ACC112 (cell line): ENCODE measurements at regions not wholly inside any gene's neighbourhood (a gene's known extent, or its start where the extent isn't known, plus 50 kb on each side); places are given as distances from the start of the nearest gene placed in this dataset.

Experiments
- H2AFZ ChIP-seq: fragments of 200-600 bp; sonication (generic); one replicate; pipeline ENCODE4 v1.6.0; 2017; ENCODE audit warnings: antibody characterized with exemption, low read length; ENCODE audit not compliant: unreplicated experiment
- H3K27ac ChIP-seq: fragments of 200-600 bp; sonication (generic); 2 replicates; pipeline ENCODE4 v1.5.1; 2014; ENCODE audit warnings: low read depth, mild to moderate bottlenecking, antibody characterized with exemption, low read length, moderate library complexity
- H3K27me3 ChIP-seq: fragments of 200-600 bp; sonication (generic); 2 replicates; pipeline ENCODE4 v1.6.1; 2014; ENCODE audit warnings: mild to moderate bottlenecking, antibody characterized with exemption, low read length, moderate library complexity, mixed read lengths; ENCODE audit not compliant: insufficient read depth
- H3K36me3 ChIP-seq: fragments of 200-600 bp; sonication (generic); 2 replicates; pipeline ENCODE4 v1.6.1; 2016; ENCODE audit warnings: mild to moderate bottlenecking, antibody characterized with exemption, low read length, moderate library complexity, mixed read lengths; ENCODE audit not compliant: insufficient read depth
- H3K4me1 ChIP-seq: fragments of 200-600 bp; sonication (generic); one replicate; pipeline ENCODE4 v1.6.1; 2016; ENCODE audit warnings: low read length, mixed read lengths; ENCODE audit not compliant: insufficient read depth, unreplicated experiment, control insufficient read depth
- H3K4me3 ChIP-seq: fragments of 200-600 bp; sonication (generic); 2 replicates; pipeline ENCODE4 v1.5.1; 2014; ENCODE audit warnings: mild to moderate bottlenecking, low read depth, low read length
- H3K79me2 ChIP-seq: fragments of 200-600 bp; sonication (generic); one replicate; pipeline ENCODE4 v1.6.0; 2016; ENCODE audit warnings: low read length; ENCODE audit not compliant: control insufficient read depth, unreplicated experiment, insufficient read depth

- no peak overlapping the region for H3K4me3 ChIP-seq
- H3K27me3 ChIP-seq = peaks cover 3% of the 10 kb centered on the region; the same call in 1 of the 2 replicates
- no peaks in the 10 kb centered on the region for H3K36me3 ChIP-seq
- H3K27ac ChIP-seq = no peak overlapping the region
- no peaks in the 10 kb centered on the region for H3K79me2 ChIP-seq
- no peaks in the 10 kb centered on the region for H3K4me1 ChIP-seq
- H2AFZ ChIP-seq = no peak overlapping the region
These were observed 112.2 kb upstream of the GPR26 start for GRCh38 chr10:123553810-123554430.

- Histone ChIP-seq H3K4me3 (no peak overlapping the region), H2AFZ (no peak overlapping the region), H3K79me2 (no peaks in the 10 kb centered on the region), H3K4me1 (no peaks in the 10 kb centered on the region), H3K27ac (no peak overlapping the region), H3K36me3 (no peaks in the 10 kb centered on the region), H3K27me3 (peaks cover 3% of the 10 kb centered on the region; the same call in 1 of the 2 replicates)
These were observed 111.5 kb upstream of the GPR26 start for GRCh38 chr10:123554656-123555055.

GRCh38 chr10:123555616-123556015, 110.5 kb upstream of the GPR26 start:
- Histone ChIP-seq H3K4me3 (no peak overlapping the region), H3K27me3 (peaks cover 3% of the 10 kb centered on the region; the same call in 1 of the 2 replicates), H3K27ac (no peak overlapping the region), H3K4me1 (no peaks in the 10 kb centered on the region), H3K79me2 (no peaks in the 10 kb centered on the region), H3K36me3 (no peaks in the 10 kb centered on the region), H2AFZ (no peak overlapping the region)

DNA sequence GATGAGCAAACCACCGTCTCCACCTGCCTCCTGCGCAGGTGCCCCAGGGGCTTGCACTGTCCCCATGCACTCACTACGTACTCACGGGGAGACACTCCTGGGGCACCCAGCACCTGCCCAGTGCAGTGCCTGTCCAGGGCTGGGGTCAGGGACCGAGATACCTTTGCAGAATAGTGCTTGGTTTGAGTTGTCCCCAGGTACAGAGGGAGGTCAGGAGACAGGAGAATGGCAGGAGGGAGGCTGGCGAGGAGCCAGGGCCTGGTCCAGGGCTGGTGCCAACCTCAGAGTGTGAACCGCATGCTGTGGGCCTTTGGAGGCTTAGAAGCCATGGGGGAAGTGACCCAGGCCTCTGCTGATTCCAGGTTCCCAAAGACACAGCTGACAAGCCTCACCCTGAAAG, 110.1 kb upstream of the GPR26 start:
- no peak overlapping the region for H3K27ac ChIP-seq
- H3K79me2 ChIP-seq = no peaks in the 10 kb centered on the region
- H3K4me1 ChIP-seq = no peaks in the 10 kb centered on the region

GRCh38 chr10:123556736-123557135, 109.4 kb upstream of the GPR26 start:
- H3K27me3 ChIP-seq = peaks cover 3% of the 10 kb centered on the region; the same call in 1 of the 2 replicates
- no peaks in the 10 kb centered on the region for H3K36me3 ChIP-seq
- H3K79me2 ChIP-seq = no peaks in the 10 kb centered on the region
- no peak overlapping the region for H3K4me3 ChIP-seq
- no peaks in the 10 kb centered on the region for H3K4me1 ChIP-seq
- H2AFZ ChIP-seq = no peak overlapping the region
- no peak overlapping the region for H3K27ac ChIP-seq

More for the DNA sequence above, 110.1 kb upstream of the GPR26 start:
- Histone ChIP-seq H2AFZ (no peak overlapping the region), H3K4me3 (no peak overlapping the region), H3K36me3 (no peaks in the 10 kb centered on the region), H3K27me3 (peaks cover 3% of the 10 kb centered on the region; the same call in 1 of the 2 replicates)

- Histone ChIP-seq H3K27ac (no peak overlapping the region), H2AFZ (no peak overlapping the region), H3K4me1 (no peaks in the 10 kb centered on the region), H3K27me3 (peaks cover 3% of the 10 kb centered on the region; the same call in 1 of the 2 replicates), H3K36me3 (no peaks in the 10 kb centered on the region), H3K4me3 (no peak overlapping the region), H3K79me2 (no peaks in the 10 kb centered on the region)
These were observed 108.6 kb upstream of the GPR26 start for GRCh38 chr10:123557366-123558108.

GRCh38 chr10:123558651-123559050, 107.5 kb upstream of the GPR26 start:
- no peak overlapping the region for H2AFZ ChIP-seq
- peaks cover 3% of the 10 kb centered on the region; the same call in 1 of the 2 replicates for H3K27me3 ChIP-seq
- no peak overlapping the region for H3K27ac ChIP-seq
- H3K36me3 ChIP-seq = no peaks in the 10 kb centered on the region
- no peaks in the 10 kb centered on the region for H3K4me1 ChIP-seq
- no peaks in the 10 kb centered on the region for H3K79me2 ChIP-seq
- no peak overlapping the region for H3K4me3 ChIP-seq

DNA sequence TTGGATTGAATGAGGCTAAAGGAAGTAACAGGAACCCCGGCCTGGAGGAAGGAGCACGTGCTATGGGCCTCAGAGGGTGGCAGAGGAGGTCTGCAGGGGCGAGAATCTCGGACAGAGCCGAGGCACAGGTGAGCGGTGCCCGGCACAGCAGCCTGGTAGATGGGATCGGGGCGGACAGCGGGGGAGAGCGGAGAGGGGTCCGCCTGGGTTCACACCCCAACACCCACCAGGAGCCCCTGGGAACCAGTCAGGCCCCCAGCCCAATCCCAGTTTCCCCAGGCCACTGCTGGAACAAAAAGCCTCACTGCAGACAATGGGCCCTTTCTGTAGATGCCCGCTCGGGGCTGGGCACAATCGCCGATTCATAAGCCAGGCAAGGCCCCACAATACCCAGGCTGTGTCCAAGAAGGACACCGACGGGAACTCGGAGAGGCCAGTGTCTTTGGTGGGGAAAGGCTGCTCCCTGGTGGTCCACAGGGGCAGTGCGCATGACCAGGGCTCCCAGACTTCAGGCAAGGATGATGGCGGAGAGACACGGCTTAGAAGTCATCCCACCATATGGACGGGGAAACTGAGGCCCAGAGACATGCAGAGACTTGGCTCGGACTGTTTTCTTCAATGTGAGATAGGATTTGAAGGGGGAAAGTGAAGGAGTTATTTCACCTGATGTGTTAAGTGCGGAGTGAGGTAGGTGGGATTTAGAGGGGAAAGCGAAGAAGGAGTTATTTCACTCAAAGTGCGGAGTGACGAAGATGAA, 106.9 kb upstream of the GPR26 start:
- no peak overlapping the region for H3K27ac ChIP-seq
- H3K36me3 ChIP-seq = no peaks in the 10 kb centered on the region
- no peak overlapping the region for H3K4me3 ChIP-seq
- H2AFZ ChIP-seq = no peak overlapping the region
- no peaks in the 10 kb centered on the region for H3K4me1 ChIP-seq
- H3K79me2 ChIP-seq = no peaks in the 10 kb centered on the region
- peaks cover 3% of the 10 kb centered on the region; the same call in 1 of the 2 replicates for H3K27me3 ChIP-seq

GRCh38 chr10:123559823-123560092, 106.4 kb upstream of the GPR26 start:
- Histone ChIP-seq H3K4me1 (no peaks in the 10 kb centered on the region), H3K36me3 (no peaks in the 10 kb centered on the region), H3K27ac (no peak overlapping the region), H3K79me2 (no peaks in the 10 kb centered on the region), H2AFZ (no peak overlapping the region), H3K4me3 (no peak overlapping the region), H3K27me3 (peaks cover 3% of the 10 kb centered on the region; the same call in 1 of the 2 replicates)

DNA sequence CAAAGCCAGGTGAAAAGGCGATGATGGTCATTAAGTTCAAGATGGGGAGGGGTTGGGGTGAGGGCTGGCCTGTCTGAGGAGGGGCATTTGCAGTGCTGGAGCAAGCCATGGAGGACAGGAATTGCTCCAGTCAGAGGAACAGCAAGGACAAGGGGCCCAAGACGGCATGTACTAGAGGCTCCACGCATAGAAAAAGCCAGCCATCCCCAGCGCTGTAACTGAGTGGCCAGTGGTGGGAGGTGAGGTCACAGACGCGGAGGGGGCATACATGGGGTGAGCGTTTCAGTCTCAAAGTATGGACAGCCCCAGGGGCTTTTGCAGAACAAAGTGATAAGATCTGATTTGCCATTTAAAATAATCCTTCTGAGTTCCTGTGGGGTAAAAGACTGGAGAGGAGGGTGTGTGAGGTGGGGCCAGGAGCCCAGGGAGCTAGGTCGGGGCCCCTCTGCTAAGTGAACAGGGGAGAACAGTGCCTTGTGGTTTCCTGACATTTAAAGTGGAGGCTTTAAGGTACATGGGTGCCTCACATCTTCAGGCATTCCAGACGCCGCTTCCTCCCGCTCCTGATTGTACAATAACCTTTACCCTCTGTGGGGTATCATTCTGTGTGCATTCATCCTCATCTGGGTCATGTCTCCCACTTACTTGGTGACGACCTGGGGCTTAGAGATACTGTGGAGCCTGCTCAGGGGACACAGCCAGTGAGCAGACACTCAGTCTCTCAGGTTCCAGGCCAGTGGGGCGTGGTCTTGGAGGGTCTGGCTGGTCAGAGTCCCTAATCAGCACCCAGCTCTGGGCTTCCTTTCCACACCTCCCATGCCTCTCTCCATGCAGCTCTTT, 105.6 kb upstream of the GPR26 start:
- H3K27me3 ChIP-seq = peaks cover under 1% of the 10 kb centered on the region; the same call in 1 of the 2 replicates
- no peak overlapping the region for H3K27ac ChIP-seq
- no peaks in the 10 kb centered on the region for H3K79me2 ChIP-seq
- H2AFZ ChIP-seq = no peak overlapping the region
- H3K4me3 ChIP-seq = no peak overlapping the region
- no peaks in the 10 kb centered on the region for H3K4me1 ChIP-seq
- no peaks in the 10 kb centered on the region for H3K36me3 ChIP-seq
